Thyroid gland (tissue), 4 donors: ENCODE measurements at regions not wholly inside any gene's neighbourhood (a gene's known extent, or its start where the extent isn't known, plus 50 kb on each side); places are given as distances from the start of the nearest gene placed in this dataset.

Experiments used
- CTCF ChIP-seq, 6 experiments: fragments of 200-600 bp in 3 of 6; fragments of 450-650 bp in 3 of 6; sonication (generic) in 3 of 6; IDR thresholded peaks; one replicate each; pipeline ENCODE4 v1.5.1; 2016 to 2019; ENCODE audit warnings: antibody characterized with exemption in 6 of 6, mild to moderate bottlenecking in 2 of 6, inconsistent platforms in 1 of 6, moderate library complexity in 1 of 6
- POLR2A ChIP-seq, 2 donors: fragments of 450-650 bp; IDR thresholded peaks; one replicate each; pipeline ENCODE4 v1.6.1; 2017; ENCODE audit warnings: antibody characterized with exemption in 2 of 2, mild to moderate bottlenecking in 2 of 2, moderate library complexity in 1 of 2

GRCh38 chr13:73166204-73166603 is 107.4 kb downstream of the KLF5 start:
- TF ChIP-seq POLR2A (IDR thresholded peaks at IDR 0.05) = no peak
- no peak for TF ChIP-seq CTCF (IDR thresholded peaks at IDR 0.05)
